ENCODE measurements at regions not wholly inside any gene's neighbourhood (a gene's known extent, or its start where the extent isn't known, plus 50 kb on each side); places are given as distances from the start of the nearest gene placed in this dataset.

GRCh38 chr10:61559615-61560014, 103.1 kb upstream of the CABCOCO1 start:
- TF ChIP-seq CTCF (IDR thresholded peaks at IDR 0.05), result no peak
- TF ChIP-seq POLR2AphosphoS5 (IDR thresholded peaks at IDR 0.05), result no peak
- TF ChIP-seq POLR2A (IDR thresholded peaks at IDR 0.05), result no peak

Measured in sigmoid colon (tissue), 4 donors.